NCI-H2107 treated with DMSO at 0.1 percent for 48 hours (cell line): ENCODE measurements at regions not wholly inside any gene's neighbourhood (a gene's known extent, or its start where the extent isn't known, plus 50 kb on each side); places are given as distances from the start of the nearest gene placed in this dataset.
"Not testable (repeated sequence)": the region's sequence is repeated elsewhere in the genome, so short reads cannot be mapped to it uniquely, and the experiment has no call there.

Experiments
- DNase-seq: peaks from one replicate; lab custom pipeline; 2025; ENCODE audit not compliant: unreplicated experiment; lab: John Stamatoyannopoulos, UW

- not testable (repeated sequence) for DNase-seq
Measured at GRCh38 chr4:102210806-102211205, 134.5 kb downstream of the SLC39A8 start.

- not testable (repeated sequence) for DNase-seq
Measured at GRCh38 chr4:102204634-102205033, 140.6 kb downstream of the SLC39A8 start.

GRCh38 chr4:102196221-102196620 is 149.1 kb downstream of the SLC39A8 start:
- DNase-seq: no peak

GRCh38 chr4:102193145-102193544 is 152.1 kb downstream of the SLC39A8 start:
- no peak for DNase-seq

- no peak for DNase-seq
Measured at GRCh38 chr4:102180046-102180445, 165.2 kb downstream of the SLC39A8 start.

GRCh38 chr4:102174719-102175189 is 170.5 kb downstream of the SLC39A8 start:
- DNase-seq: no peak

- DNase-seq: no peak
Measured at GRCh38 chr4:102172341-102172740, 172.9 kb downstream of the SLC39A8 start.

GRCh38 chr4:102170910-102171309 is 174.4 kb downstream of the SLC39A8 start:
- DNase-seq: no peak

- peak; percentile 84 for DNase-seq
Measured at GRCh38 chr4:102169345-102169744, 175.9 kb downstream of the SLC39A8 start.

GRCh38 chr4:102168580-102168979 is 176.7 kb downstream of the SLC39A8 start:
- no peak for DNase-seq

GRCh38 chr4:102165584-102165983 is 179.7 kb downstream of the SLC39A8 start:
- no peak for DNase-seq

GRCh38 chr4:102163404-102164140 is 181.7 kb downstream of the SLC39A8 start:
- no peak for DNase-seq

GRCh38 chr4:102157984-102158383 is 187.3 kb downstream of the SLC39A8 start:
- peak; percentile 31 for DNase-seq

- DNase-seq: no peak
Measured at GRCh38 chr4:102153391-102153790, 191.9 kb downstream of the SLC39A8 start.

- no peak for DNase-seq
Measured at GRCh38 chr4:102151696-102152095, 193.6 kb downstream of the SLC39A8 start.

GRCh38 chr4:102143433-102143832 is 201.8 kb downstream of the SLC39A8 start:
- no peak for DNase-seq

- DNase-seq: no peak
Measured at GRCh38 chr4:102141842-102142241, 203.4 kb downstream of the SLC39A8 start.

- DNase-seq: no peak
Measured at GRCh38 chr4:102139932-102140331, 205.3 kb downstream of the SLC39A8 start.

- DNase-seq: no peak
Measured at GRCh38 chr4:102139132-102139573, 206.1 kb downstream of the SLC39A8 start.

GRCh38 chr4:102137217-102137616 is 208.1 kb downstream of the SLC39A8 start:
- DNase-seq: no peak

- no peak for DNase-seq
Measured at GRCh38 chr4:102129810-102130209, 215.5 kb downstream of the SLC39A8 start.
